ENCODE measurements at regions not wholly inside any gene's neighbourhood (a gene's known extent, or its start where the extent isn't known, plus 50 kb on each side); places are given as distances from the start of the nearest gene placed in this dataset.

GRCh38 chrX:13938051-13938828 is 91.5 kb downstream of the GEMIN8 start:
- no peaks in the 10 kb centered on the region for H3K36me3 ChIP-seq (ENCODE audit: control insufficient read depth in 1 of 2, insufficient read depth in 2 of 2, low read depth in 1 of 2, low read length in 2 of 2)
- H3K27me3 ChIP-seq (ENCODE audit: control insufficient read depth in 1 of 2, insufficient read depth in 1 of 2, low read length in 2 of 2), result peaks cover 14 to 82% of the 10 kb centered on the region in 2 experiments
- H2BK120ac ChIP-seq (ENCODE audit: low read depth, low read length), result no peak overlapping the region
- H3K18ac ChIP-seq (ENCODE audit: low read depth in 1 of 2, low read length in 2 of 2), result peak overlapping the region in 1 of 2 experiments; percentile 48
- no peak overlapping the region for H2AK5ac ChIP-seq (ENCODE audit: low read length, severe bottlenecking)
- H2AFZ ChIP-seq (ENCODE audit: low read depth, low read length), result no peak overlapping the region
- no peak overlapping the region for H4K91ac ChIP-seq (ENCODE audit: low read length)
- H3K23ac ChIP-seq (ENCODE audit: low read length in 2 of 2), result peak overlapping the region in 1 of 2 experiments; percentile 87
- peak; percentile 9 for DNase-seq
- peak overlapping the region; percentile 29 for H3K9ac ChIP-seq (ENCODE audit: low read length)
- H3K4me3 ChIP-seq (ENCODE audit: insufficient read depth in 1 of 2, low read depth in 1 of 2, low read length in 2 of 2), result peak overlapping the region; percentile 47 to 68
- no peak overlapping the region for H4K8ac ChIP-seq (ENCODE audit: low read length)
- no peak overlapping the region for H3K27ac ChIP-seq (ENCODE audit: low read length, poor library complexity, severe bottlenecking)
- H3K4me2 ChIP-seq (ENCODE audit: low read length, poor library complexity, severe bottlenecking), result peak overlapping the region; percentile 90
- H2BK15ac ChIP-seq (ENCODE audit: low read depth, poor library complexity, severe bottlenecking), result no peak overlapping the region
- H2BK5ac ChIP-seq (ENCODE audit: low read depth, low read length, poor library complexity, severe bottlenecking), result no peak overlapping the region
- 0% methylated on average over 19 of the region's 91 CpGs for WGBS
- H3K14ac ChIP-seq (ENCODE audit: low read length in 2 of 2), result no peak overlapping the region
- H3K4ac ChIP-seq (ENCODE audit: low read depth in 1 of 2, low read length in 2 of 2), result no peak overlapping the region
- H3K79me1 ChIP-seq (replicated peaks; ENCODE audit: low read length, poor library complexity, severe bottlenecking), result no peaks in the 10 kb centered on the region
- no peaks in the 10 kb centered on the region for H3K9me3 ChIP-seq (ENCODE audit: control insufficient read depth, low read length)
- no peak overlapping the region for H2BK12ac ChIP-seq (ENCODE audit: low read length in 2 of 2)
- H3K4me1 ChIP-seq (ENCODE audit: control insufficient read depth, insufficient read depth, low read depth, low read length), result peaks cover 9% of the 10 kb centered on the region

- no peak overlapping the region for H3K27ac ChIP-seq (ENCODE audit: low read length, poor library complexity, severe bottlenecking)
- no peak overlapping the region for H3K14ac ChIP-seq (ENCODE audit: low read length in 2 of 2)
- no peak overlapping the region for H4K91ac ChIP-seq (ENCODE audit: low read length)
- no peaks in the 10 kb centered on the region for H3K36me3 ChIP-seq (ENCODE audit: control insufficient read depth in 1 of 2, insufficient read depth in 2 of 2, low read depth in 1 of 2, low read length in 2 of 2)
- no peak overlapping the region for H2BK15ac ChIP-seq (ENCODE audit: low read depth, poor library complexity, severe bottlenecking)
- no peak overlapping the region for H3K4ac ChIP-seq (ENCODE audit: low read depth in 1 of 2, low read length in 2 of 2)
- H2BK120ac ChIP-seq (ENCODE audit: low read depth, low read length), result no peak overlapping the region
- no peaks in the 10 kb centered on the region for H3K9me3 ChIP-seq (ENCODE audit: control insufficient read depth, low read length)
- peaks cover 14 to 82% of the 10 kb centered on the region in 2 experiments for H3K27me3 ChIP-seq (ENCODE audit: control insufficient read depth in 1 of 2, insufficient read depth in 1 of 2, low read length in 2 of 2)
- H3K4me3 ChIP-seq (ENCODE audit: insufficient read depth in 1 of 2, low read depth in 1 of 2, low read length in 2 of 2), result peak overlapping the region in 1 of 2 experiments; percentile 68
- H2BK12ac ChIP-seq (ENCODE audit: low read length in 2 of 2), result no peak overlapping the region
- WGBS, result 0% methylated on average over 11 of the region's 27 CpGs
- no peak overlapping the region for H2AK5ac ChIP-seq (ENCODE audit: low read length, severe bottlenecking)
- no peak overlapping the region for H2BK5ac ChIP-seq (ENCODE audit: low read depth, low read length, poor library complexity, severe bottlenecking)
- H4K8ac ChIP-seq (ENCODE audit: low read length), result no peak overlapping the region
- no peak overlapping the region for H3K18ac ChIP-seq (ENCODE audit: low read depth in 1 of 2, low read length in 2 of 2)
- peak; percentile 76 for DNase-seq
- no peak overlapping the region for H3K23ac ChIP-seq (ENCODE audit: low read length in 2 of 2)
- peaks cover 9% of the 10 kb centered on the region for H3K4me1 ChIP-seq (ENCODE audit: control insufficient read depth, insufficient read depth, low read depth, low read length)
- peak overlapping the region; percentile 90 for H3K4me2 ChIP-seq (ENCODE audit: low read length, poor library complexity, severe bottlenecking)
- H3K79me1 ChIP-seq (replicated peaks; ENCODE audit: low read length, poor library complexity, severe bottlenecking), result no peaks in the 10 kb centered on the region
- H2AFZ ChIP-seq (ENCODE audit: low read depth, low read length), result no peak overlapping the region
- peak overlapping the region; percentile 29 for H3K9ac ChIP-seq (ENCODE audit: low read length)
Observed at GRCh38 chrX:13937370-13938050, 92.2 kb downstream of the GEMIN8 start.

GRCh38 chrX:13936521-13937225 is 93.0 kb downstream of the GEMIN8 start:
- Histone ChIP-seq H3K14ac (ENCODE audit: low read length in 2 of 2) (no peak overlapping the region), H3K23ac (ENCODE audit: low read length in 2 of 2) (no peak overlapping the region), H3K4me1 (ENCODE audit: control insufficient read depth, insufficient read depth, low read depth, low read length) (peaks cover 9% of the 10 kb centered on the region), H3K18ac (ENCODE audit: low read depth in 1 of 2, low read length in 2 of 2) (no peak overlapping the region), H3K4me2 (ENCODE audit: low read length, poor library complexity, severe bottlenecking) (no peak overlapping the region), H2BK12ac (ENCODE audit: low read length in 2 of 2) (no peak overlapping the region), H2BK5ac (ENCODE audit: low read depth, low read length, poor library complexity, severe bottlenecking) (no peak overlapping the region), H4K91ac (ENCODE audit: low read length) (no peak overlapping the region), H3K4ac (ENCODE audit: low read depth in 1 of 2, low read length in 2 of 2) (no peak overlapping the region), H2AFZ (ENCODE audit: low read depth, low read length) (no peak overlapping the region), H2BK120ac (ENCODE audit: low read depth, low read length) (no peak overlapping the region), H3K79me1 (replicated peaks; ENCODE audit: low read length, poor library complexity, severe bottlenecking) (no peaks in the 10 kb centered on the region), H3K9me3 (ENCODE audit: control insufficient read depth, low read length) (no peaks in the 10 kb centered on the region), H3K27me3 (ENCODE audit: control insufficient read depth in 1 of 2, insufficient read depth in 1 of 2, low read length in 2 of 2) (peaks cover 14 to 83% of the 10 kb centered on the region in 2 experiments), H4K8ac (ENCODE audit: low read length) (no peak overlapping the region), H3K9ac (ENCODE audit: low read length) (no peak overlapping the region), H3K27ac (ENCODE audit: low read length, poor library complexity, severe bottlenecking) (no peak overlapping the region), H3K36me3 (ENCODE audit: control insufficient read depth in 1 of 2, insufficient read depth in 2 of 2, low read depth in 1 of 2, low read length in 2 of 2) (no peaks in the 10 kb centered on the region), H2AK5ac (ENCODE audit: low read length, severe bottlenecking) (no peak overlapping the region), H2BK15ac (ENCODE audit: low read depth, poor library complexity, severe bottlenecking) (no peak overlapping the region), H3K4me3 (ENCODE audit: insufficient read depth in 1 of 2, low read depth in 1 of 2, low read length in 2 of 2) (no peak overlapping the region)
- 61% methylated on average over 8 of the region's 9 CpGs for WGBS
- DNase-seq, result no peak

DNA sequence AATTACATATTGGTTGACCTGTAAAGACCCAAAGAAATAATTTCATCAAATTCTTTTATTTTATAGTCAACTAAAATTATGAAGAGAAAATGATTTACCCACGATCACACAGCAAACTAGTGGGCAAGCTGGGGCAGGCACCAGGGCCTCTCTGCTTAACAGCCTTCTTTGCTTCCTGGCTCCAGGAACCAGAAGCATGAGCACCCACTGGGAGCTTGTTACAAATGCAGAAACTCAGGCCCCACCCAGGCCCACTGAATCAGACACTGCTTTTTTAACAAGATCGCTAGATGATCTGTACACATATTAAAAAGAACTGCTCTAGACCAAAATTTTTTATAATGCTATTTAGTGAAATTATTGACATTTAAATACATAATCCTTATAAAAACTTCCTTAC is 95.0 kb downstream of the GEMIN8 start:
- Histone ChIP-seq H4K8ac (ENCODE audit: low read length) (no peak overlapping the region), H4K91ac (ENCODE audit: low read length) (no peak overlapping the region), H3K79me1 (replicated peaks; ENCODE audit: low read length, poor library complexity, severe bottlenecking) (no peaks in the 10 kb centered on the region), H3K14ac (ENCODE audit: low read length in 2 of 2) (no peak overlapping the region), H2BK15ac (ENCODE audit: low read depth, poor library complexity, severe bottlenecking) (no peak overlapping the region), H3K9me3 (ENCODE audit: control insufficient read depth, low read length) (peaks cover 3% of the 10 kb centered on the region), H3K9ac (ENCODE audit: low read length) (no peak overlapping the region), H3K4me3 (ENCODE audit: insufficient read depth in 1 of 2, low read depth in 1 of 2, low read length in 2 of 2) (no peak overlapping the region), H3K4me2 (ENCODE audit: low read length, poor library complexity, severe bottlenecking) (no peak overlapping the region), H3K18ac (ENCODE audit: low read depth in 1 of 2, low read length in 2 of 2) (no peak overlapping the region), H3K23ac (ENCODE audit: low read length in 2 of 2) (no peak overlapping the region), H3K27ac (ENCODE audit: low read length, poor library complexity, severe bottlenecking) (no peak overlapping the region), H3K36me3 (ENCODE audit: control insufficient read depth in 1 of 2, insufficient read depth in 2 of 2, low read depth in 1 of 2, low read length in 2 of 2) (no peaks in the 10 kb centered on the region), H2BK5ac (ENCODE audit: low read depth, low read length, poor library complexity, severe bottlenecking) (no peak overlapping the region), H2AFZ (ENCODE audit: low read depth, low read length) (no peak overlapping the region), H2AK5ac (ENCODE audit: low read length, severe bottlenecking) (no peak overlapping the region), H3K4ac (ENCODE audit: low read depth in 1 of 2, low read length in 2 of 2) (no peak overlapping the region), H3K4me1 (ENCODE audit: control insufficient read depth, insufficient read depth, low read depth, low read length) (peaks cover 9% of the 10 kb centered on the region), H2BK12ac (ENCODE audit: low read length in 2 of 2) (no peak overlapping the region), H2BK120ac (ENCODE audit: low read depth, low read length) (no peak overlapping the region), H3K27me3 (ENCODE audit: control insufficient read depth in 1 of 2, insufficient read depth in 1 of 2, low read length in 2 of 2) (peaks cover 8 to 64% of the 10 kb centered on the region in 2 experiments)
- no peak for DNase-seq
- 27% methylated on average over 1 of the region's 2 CpGs for WGBS

Data from mesenchymal stem cell (in vitro differentiated cells and primary cell).